Endothelial cell of umbilical vein (primary cell): ENCODE measurements at regions not wholly inside any gene's neighbourhood (a gene's known extent, or its start where the extent isn't known, plus 50 kb on each side); places are given as distances from the start of the nearest gene placed in this dataset.

Experiments
- BruUV-seq: library from RNA; stranded (reverse); fragments of 400-500 nt; replicated peaks from 2 replicates; lab custom pipeline; 2021; lab: Mats Ljungman, UMichigan
- CTCF ChIA-PET: fragments of 300-600, 350-600 bp; sonication (Branson Sonifier 250); formaldehyde crosslinking; loops from one replicate; lab custom pipeline; 2021; ENCODE audit warnings: antibody characterized with exemption, inconsistent platforms; lab: Charles Lee
- POLR2A ChIA-PET: fragments of 300-600, 350-600 bp; sonication (Branson Sonifier 250); formaldehyde crosslinking; loops from one replicate; lab custom pipeline; 2021; ENCODE audit warnings: antibody characterized with exemption, inconsistent platforms; lab: Charles Lee
- DNase-seq: peaks from one replicate; pipeline ENCODE4 v3.0.0-alpha.2; 2011; ENCODE audit warnings: low read depth, low spot score
- FAIRE-seq: peaks from 2 replicates; lab custom pipeline; 2011; peaks lifted over from hg19 to GRCh38; lab: Jason Lieb, UNC
- H2AFZ ChIP-seq: 2 replicates; pipeline ENCODE4 v1.6.0; 2012; ENCODE audit warnings: low read depth, low read length, control low read depth, inconsistent platforms
- H3K27ac ChIP-seq: 2 replicates; pipeline ENCODE4 v1.5.1; 2011; ENCODE audit warnings: low read depth, mild to moderate bottlenecking, control low read depth, low read length, moderate library complexity; ENCODE audit not compliant: insufficient read depth
- H3K27me3 ChIP-seq, 2 experiments: 2 replicates each; pipeline versions ENCODE4 v1.6.0 to v1.6.1; 2011; ENCODE audit warnings: low read length in 2 of 2, mixed read lengths in 1 of 2; ENCODE audit not compliant: control insufficient read depth in 2 of 2, insufficient read depth in 2 of 2
- H3K36me3 ChIP-seq, 2 experiments: 2 replicates in 1 of 2; 3 replicates in 1 of 2; pipeline ENCODE4 v1.5.1; 2011; ENCODE audit warnings: low read length in 2 of 2, mild to moderate bottlenecking in 1 of 2, moderate library complexity in 1 of 2; ENCODE audit not compliant: control insufficient read depth in 2 of 2, insufficient read depth in 2 of 2; ENCODE audit errors: extremely low read depth in 1 of 2
- H3K4me1 ChIP-seq: 3 replicates; pipeline ENCODE4 v1.5.1; 2011; ENCODE audit warnings: mild to moderate bottlenecking, low read length; ENCODE audit not compliant: control insufficient read depth, insufficient read depth; ENCODE audit errors: extremely low read depth
- H3K4me2 ChIP-seq: 2 replicates; pipeline ENCODE4 v1.6.1; 2011; ENCODE audit warnings: low read length, control low read depth, mixed read lengths; ENCODE audit not compliant: insufficient read depth
- H3K4me3 ChIP-seq, 3 experiments: fragments of 200-600 bp in 1 of 3; sonication (generic), shearing (Covaris generic) in 1 of 3; replicated peaks in 1 of 3; 2 replicates each; pipeline ENCODE4 v1.5.1; 2011 to 2016; ENCODE audit warnings: control low read depth in 3 of 3, low read length in 3 of 3, mild to moderate bottlenecking in 2 of 3, inconsistent platforms in 1 of 3, low read depth in 1 of 3, moderate library complexity in 1 of 3; ENCODE audit not compliant: insufficient read depth in 1 of 3
- H3K79me2 ChIP-seq: 2 replicates; pipeline ENCODE4 v1.6.0; 2012; ENCODE audit warnings: low read length, inconsistent platforms; ENCODE audit not compliant: control insufficient read depth, insufficient read depth
- H3K9ac ChIP-seq: replicated peaks from 2 replicates; pipeline ENCODE3; 2011; ENCODE audit warnings: low read length, control low read depth; ENCODE audit not compliant: insufficient read depth; ENCODE audit errors: extremely low read depth
- H3K9me1 ChIP-seq: replicated peaks from 3 replicates; pipeline ENCODE4 v1.6.0; 2011; ENCODE audit warnings: mild to moderate bottlenecking, low read length; ENCODE audit not compliant: control insufficient read depth, insufficient read depth; ENCODE audit errors: extremely low read depth
- H3K9me3 ChIP-seq: replicated peaks from 2 replicates; pipeline ENCODE4 v1.5.1; 2012; ENCODE audit warnings: low read length, inconsistent platforms; ENCODE audit not compliant: control insufficient read depth, insufficient read depth
- H4K20me1 ChIP-seq: replicated peaks from 2 replicates; pipeline ENCODE3; 2011; ENCODE audit warnings: mild to moderate bottlenecking, low read length; ENCODE audit not compliant: control insufficient read depth, insufficient read depth; ENCODE audit errors: extremely low read depth
- CTCF ChIP-seq, 2 donors: IDR thresholded peaks; 1 replicate in 1 of 2; 2 replicates in 1 of 2; pipeline ENCODE4 v1.5.1; 2011; ENCODE audit warnings: low read length in 2 of 2, mild to moderate bottlenecking in 2 of 2, moderate library complexity in 2 of 2, control low read depth in 1 of 2, inconsistent platforms in 1 of 2, low read depth in 1 of 2; ENCODE audit not compliant: insufficient read depth in 1 of 2; ENCODE audit errors: extremely low read depth in 1 of 2
- EZH2 ChIP-seq: IDR thresholded peaks from 2 replicates; pipeline ENCODE4 v1.6.1; 2012; ENCODE audit warnings: borderline replicate concordance, low read depth, mild to moderate bottlenecking, moderate library complexity, low read length, inconsistent platforms; ENCODE audit not compliant: severe bottlenecking
- FOS ChIP-seq: IDR thresholded peaks from 2 replicates; pipeline ENCODE4 v1.6.1; 2011; ENCODE audit warnings: mild to moderate bottlenecking, low read length, moderate library complexity, borderline replicate concordance; ENCODE audit not compliant: insufficient read depth
- GATA2 ChIP-seq: IDR thresholded peaks from 2 replicates; pipeline ENCODE4 v1.7.0; 2011; ENCODE audit warnings: low read depth, mild to moderate bottlenecking, moderate library complexity, mixed read lengths, low read length; ENCODE audit not compliant: insufficient read length, insufficient read depth
- JUN ChIP-seq: IDR thresholded peaks from 2 replicates; pipeline ENCODE4 v1.6.1; 2011; ENCODE audit warnings: borderline replicate concordance, low read depth; ENCODE audit not compliant: insufficient read length, insufficient read depth
- MAX ChIP-seq: IDR thresholded peaks from 2 replicates; pipeline ENCODE4 v1.6.1; 2011; ENCODE audit not compliant: insufficient read depth, insufficient read length
- MYC ChIP-seq: IDR thresholded peaks from one replicate; pipeline ENCODE4 v1.6.1; 2011; ENCODE audit warnings: mild to moderate bottlenecking, low read depth, low read length
- POLR2A ChIP-seq: IDR thresholded peaks from 2 replicates; pipeline ENCODE4 v1.6.1; 2012; ENCODE audit warnings: low read depth, mild to moderate bottlenecking, control low read depth, low read length
- POLR2AphosphoS5 ChIP-seq: IDR thresholded peaks from 2 replicates; pipeline ENCODE4 v1.6.1; 2012; ENCODE audit warnings: low read depth, mild to moderate bottlenecking, control low read depth, low read length, moderate library complexity; ENCODE audit not compliant: insufficient read depth
- dilution Hi-C: fragments of 300-500 bp; cut with MboI; formaldehyde crosslinking; loops from one replicate; pipeline ENCODE4 v1.15.0; 2019; ENCODE audit warnings: low sequenced_read_pairs; ENCODE audit not compliant: extremely low pct_ligation_motif_present
- intact Hi-C: fragments of 100-400 bp; cut with micrococcal nuclease; formaldehyde crosslinking; loops from one replicate; pipeline ENCODE4 v1.10.0; 2022

- Histone ChIP-seq H3K4me2 (no peak overlapping the region), H3K9me3 (no peaks in the 10 kb centered on the region), H3K4me1 (no peaks in the 10 kb centered on the region), H3K27me3 (no peaks in the 10 kb centered on the region), H3K9ac (no peak overlapping the region), H3K79me2 (no peaks in the 10 kb centered on the region), H3K4me3 (no peak overlapping the region), H3K36me3 (no peaks in the 10 kb centered on the region), H3K27ac (no peak overlapping the region), H4K20me1 (no peaks in the 10 kb centered on the region), H3K9me1 (no peaks in the 10 kb centered on the region), H2AFZ (no peak overlapping the region)
- TF ChIP-seq POLR2A: no peak
- no peak for TF ChIP-seq EZH2
- TF ChIP-seq MAX: no peak
- no peak for TF ChIP-seq GATA2
- TF ChIP-seq POLR2AphosphoS5: no peak
- TF ChIP-seq JUN: no peak
- TF ChIP-seq FOS: no peak
- TF ChIP-seq CTCF (IDR thresholded peaks at IDR 0.05; ENCODE audit: extremely low read depth in 1 of 2, insufficient read depth in 1 of 2, low read depth in 1 of 2, low read length in 2 of 2): no peak
- no peak for TF ChIP-seq MYC
- ChIA-PET POLR2A (no interaction called here), CTCF (no interaction called here)
- FAIRE-seq: no peak
- no TSS peak for BruUV-seq
- no peak for DNase-seq
- dilution Hi-C loops: no loop called here
- intact Hi-C loops: no loop called here
Observed at GRCh38 chr2:180905461-180905860, 74.9 kb upstream of the UBE2E3 start.
